ENCODE measurements at regions not wholly inside any gene's neighbourhood (a gene's known extent, or its start where the extent isn't known, plus 50 kb on each side); places are given as distances from the start of the nearest gene placed in this dataset.

- in situ Hi-C loops (cut with MboI; ENCODE audit: low pct_unique_long_range_greater_than_20kb, low sequenced_read_pairs, unreplicated experiment) = no loop called here
- no peak for TF ChIP-seq CTCF (IDR thresholded peaks at IDR 0.05; ENCODE audit: extremely low read depth, insufficient read depth, missing control alignments)
- no peak for DNase-seq (ENCODE audit: low spot score)
Observed at GRCh38 chr13:21796775-21797514, 126.1 kb downstream of the FGF9 start.

GRCh38 chr13:21797736-21798135 lies 126.9 kb downstream of the FGF9 start:
- in situ Hi-C loops (cut with MboI; ENCODE audit: low pct_unique_long_range_greater_than_20kb, low sequenced_read_pairs, unreplicated experiment) = no loop called here
- DNase-seq (ENCODE audit: low spot score) = no peak
- TF ChIP-seq CTCF (IDR thresholded peaks at IDR 0.05; ENCODE audit: extremely low read depth, insufficient read depth, missing control alignments) = no peak

- in situ Hi-C loops (cut with MboI; ENCODE audit: low pct_unique_long_range_greater_than_20kb, low sequenced_read_pairs, unreplicated experiment) = no loop called here
Observed at GRCh38 chr13:21798181-21798580, 127.3 kb downstream of the FGF9 start.

GRCh38 chr13:21799671-21800070 lies 128.8 kb downstream of the FGF9 start:
- no peak for DNase-seq (ENCODE audit: low spot score)
- no peak for TF ChIP-seq CTCF (IDR thresholded peaks at IDR 0.05; ENCODE audit: extremely low read depth, insufficient read depth, missing control alignments)
- in situ Hi-C loops (cut with MboI; ENCODE audit: low pct_unique_long_range_greater_than_20kb, low sequenced_read_pairs, unreplicated experiment) = no loop called here

More at GRCh38 chr13:21798181-21798580, 127.3 kb downstream of the FGF9 start:
- no peak for TF ChIP-seq CTCF (IDR thresholded peaks at IDR 0.05; ENCODE audit: extremely low read depth, insufficient read depth, missing control alignments)
- no peak for DNase-seq (ENCODE audit: low spot score)

- TF ChIP-seq CTCF (IDR thresholded peaks at IDR 0.05; ENCODE audit: extremely low read depth, insufficient read depth, missing control alignments) = no peak
Observed at GRCh38 chr13:21800837-21801616, 130.2 kb downstream of the FGF9 start.

GRCh38 chr13:21805733-21806132 lies 134.9 kb downstream of the FGF9 start:
- in situ Hi-C loops (cut with MboI; ENCODE audit: low pct_unique_long_range_greater_than_20kb, low sequenced_read_pairs, unreplicated experiment) = no loop called here
- no peak for DNase-seq (ENCODE audit: low spot score)
- TF ChIP-seq CTCF (IDR thresholded peaks at IDR 0.05; ENCODE audit: extremely low read depth, insufficient read depth, missing control alignments) = no peak

More at GRCh38 chr13:21800837-21801616, 130.2 kb downstream of the FGF9 start:
- in situ Hi-C loops (cut with MboI; ENCODE audit: low pct_unique_long_range_greater_than_20kb, low sequenced_read_pairs, unreplicated experiment) = no loop called here
- no peak for DNase-seq (ENCODE audit: low spot score)

Measured in GM13977 (cell line).